PFSK-1 (cell line): ENCODE measurements at regions not wholly inside any gene's neighbourhood (a gene's known extent, or its start where the extent isn't known, plus 50 kb on each side); places are given as distances from the start of the nearest gene placed in this dataset.

ENCODE experiments used
- FOXP2 ChIP-seq: optimal IDR thresholded peaks from 2 replicates; pipeline ENCODE3; 2011; ENCODE audit warnings: borderline replicate concordance, control low read depth, inconsistent platforms; ENCODE audit not compliant: insufficient read depth; ENCODE audit errors: extremely low read length, extremely low read depth
- POLR2AphosphoS5 ChIP-seq: IDR thresholded peaks from 2 replicates; pipeline ENCODE4 v1.6.1; 2012; ENCODE audit warnings: low read depth, mild to moderate bottlenecking, control low read depth, low read length, moderate library complexity
- REST ChIP-seq, 2 experiments: IDR thresholded peaks; 2 replicates each; pipeline versions ENCODE4 v1.6.1 to v1.8.0; 2011 to 2012; ENCODE audit warnings: low read depth in 2 of 2, low read length in 2 of 2, control low read depth in 1 of 2, inconsistent platforms in 1 of 2, mild to moderate bottlenecking in 1 of 2, moderate library complexity in 1 of 2; ENCODE audit not compliant: insufficient read depth in 1 of 2
- SIN3A ChIP-seq: IDR thresholded peaks from 2 replicates; pipeline ENCODE4 v1.6.1; 2012; ENCODE audit warnings: mild to moderate bottlenecking, low read length, moderate library complexity, borderline replicate concordance; ENCODE audit not compliant: insufficient read depth
- TAF1 ChIP-seq: IDR thresholded peaks from 2 replicates; pipeline ENCODE4 v1.6.1; 2012; ENCODE audit warnings: low read length, control low read depth, borderline replicate concordance; ENCODE audit not compliant: insufficient read depth

- TF ChIP-seq TAF1 (no peak), POLR2AphosphoS5 (no peak), FOXP2 (no peak), SIN3A (no peak), REST (IDR thresholded peaks at IDR 0.05; ENCODE audit: insufficient read depth in 1 of 2, low read depth in 2 of 2, low read length in 2 of 2) (no peak)
Measured at GRCh38 chr4:135949931-135950330, 1582.4 kb downstream of the PCDH18 start.

DNA sequence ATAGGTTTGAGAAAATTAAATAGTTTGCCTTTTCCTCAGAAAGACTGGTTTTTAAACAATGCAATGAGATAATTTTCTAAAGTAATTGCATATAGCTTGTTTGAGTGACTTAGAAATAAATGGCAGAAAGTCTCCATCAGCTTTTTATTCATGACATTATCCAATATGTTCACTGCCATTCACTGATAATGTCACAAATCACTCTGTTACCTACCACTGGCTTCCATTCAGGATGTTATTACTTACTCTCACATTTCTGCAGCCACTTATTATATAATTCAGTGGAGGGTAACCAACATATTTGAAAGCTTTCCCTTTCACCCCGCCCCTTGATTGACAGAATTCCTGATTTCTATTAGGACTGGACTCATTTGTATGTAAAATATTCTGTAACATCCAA lies 1583.5 kb downstream of the PCDH18 start:
- TF ChIP-seq POLR2AphosphoS5 (no peak), SIN3A (no peak), REST (IDR thresholded peaks at IDR 0.05; ENCODE audit: insufficient read depth in 1 of 2, low read depth in 2 of 2, low read length in 2 of 2) (no peak), FOXP2 (no peak), TAF1 (no peak)

DNA sequence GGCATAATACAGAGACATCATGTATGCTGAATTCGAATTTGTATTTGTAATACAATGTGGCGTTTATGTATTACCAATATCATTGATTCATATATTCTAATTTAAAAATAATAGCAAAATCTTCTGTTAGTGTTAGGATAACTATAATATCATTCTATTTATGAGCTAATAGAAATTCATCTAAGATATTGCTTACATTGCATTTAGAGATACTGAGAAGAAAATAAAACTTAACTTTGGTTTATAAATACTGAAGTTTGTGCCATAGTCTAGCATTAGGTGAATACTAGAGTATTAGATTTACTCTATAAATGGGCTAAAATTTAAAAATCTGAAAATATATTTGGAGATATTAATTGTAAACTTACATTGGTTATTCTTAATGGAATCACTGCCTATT lies 1590.6 kb downstream of the PCDH18 start:
- TF ChIP-seq SIN3A (no peak), REST (IDR thresholded peaks at IDR 0.05; ENCODE audit: insufficient read depth in 1 of 2, low read depth in 2 of 2, low read length in 2 of 2) (no peak), FOXP2 (no peak), TAF1 (no peak), POLR2AphosphoS5 (no peak)

DNA sequence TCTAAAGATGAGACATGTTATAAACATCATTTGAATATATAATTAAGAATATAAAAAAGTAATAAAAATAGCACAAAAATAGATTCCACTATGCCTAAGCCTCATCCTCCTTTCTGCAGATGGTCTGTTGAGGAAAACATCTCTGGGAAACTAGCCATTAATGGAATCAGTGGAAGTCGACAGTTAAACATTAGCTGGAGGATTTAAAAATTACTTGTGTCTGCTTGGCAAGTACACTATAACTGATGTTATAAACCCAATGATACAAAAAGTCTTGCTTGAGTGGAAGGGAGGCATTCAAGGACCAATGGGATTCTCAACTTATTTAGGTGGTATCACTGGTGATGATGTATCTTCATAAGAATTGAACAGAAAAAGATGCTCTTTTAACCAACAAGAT lies 1598.3 kb downstream of the PCDH18 start:
- no peak for TF ChIP-seq FOXP2
- TF ChIP-seq POLR2AphosphoS5, result no peak

DNA sequence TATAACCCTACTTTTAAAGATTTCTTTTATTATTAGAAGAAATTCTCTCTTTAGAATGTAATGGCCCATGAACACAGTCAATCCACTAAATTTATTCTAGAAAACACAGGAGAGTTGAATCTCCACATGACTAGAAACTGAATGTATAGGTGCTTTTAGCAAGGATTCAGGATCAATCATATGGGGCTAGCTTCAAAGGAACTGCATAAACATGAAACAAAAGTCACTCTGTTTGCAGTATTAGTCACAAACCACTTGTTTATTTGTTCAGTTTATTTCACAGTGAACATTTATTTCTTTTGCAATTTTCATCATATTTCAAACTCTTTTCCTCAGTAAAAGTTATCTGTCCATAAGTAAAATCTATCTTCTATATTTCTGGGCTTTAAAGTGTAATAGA lies 1604.6 kb downstream of the PCDH18 start:
- no peak for TF ChIP-seq POLR2AphosphoS5
- no peak for TF ChIP-seq REST (IDR thresholded peaks at IDR 0.05; ENCODE audit: insufficient read depth in 1 of 2, low read depth in 2 of 2, low read length in 2 of 2)

- TF ChIP-seq REST (IDR thresholded peaks at IDR 0.05; ENCODE audit: insufficient read depth in 1 of 2, low read depth in 2 of 2, low read length in 2 of 2) (no peak), FOXP2 (no peak), TAF1 (no peak), POLR2AphosphoS5 (no peak), SIN3A (no peak)
Measured at GRCh38 chr4:135921081-135921480, 1611.2 kb downstream of the PCDH18 start.
